KMS-11 (cell line): ENCODE measurements at regions not wholly inside any gene's neighbourhood (a gene's known extent, or its start where the extent isn't known, plus 50 kb on each side); places are given as distances from the start of the nearest gene placed in this dataset.

Experiments used
- H2AFZ ChIP-seq: fragments of 200-600 bp; sonication (generic); 2 replicates; pipeline ENCODE4 v1.6.1; 2016; ENCODE audit warnings: antibody characterized with exemption, mixed run types, low read depth
- H3K27ac ChIP-seq: fragments of 200-600 bp; sonication (generic); 2 replicates; pipeline ENCODE4 v1.6.1; 2016; ENCODE audit warnings: mild to moderate bottlenecking, mixed run types
- H3K27me3 ChIP-seq: fragments of 200-600 bp; sonication (generic); 2 replicates; pipeline ENCODE4 v1.6.1; 2017; ENCODE audit warnings: mild to moderate bottlenecking, low read depth, mixed run types, moderate library complexity; ENCODE audit not compliant: insufficient read depth
- H3K36me3 ChIP-seq: fragments of 200-600 bp; sonication (generic); 2 replicates; pipeline ENCODE4 v1.6.1; 2017; ENCODE audit warnings: mild to moderate bottlenecking, mixed run types; ENCODE audit not compliant: insufficient read depth
- H3K4me1 ChIP-seq: fragments of 200-600 bp; sonication (generic); 2 replicates; pipeline ENCODE4 v1.6.1; 2016; ENCODE audit warnings: mild to moderate bottlenecking, low read depth, mixed run types; ENCODE audit not compliant: poor library complexity, severe bottlenecking
- H3K4me2 ChIP-seq: fragments of 200-600 bp; sonication (generic); 2 replicates; pipeline ENCODE4 v1.7.0; 2016; ENCODE audit warnings: mild to moderate bottlenecking, mixed run types
- H3K4me3 ChIP-seq: fragments of 200-600 bp; sonication (generic); IDR thresholded peaks from 2 replicates; pipeline ENCODE4 v1.6.1; 2017; ENCODE audit warnings: low read depth, low read length, mixed read lengths; ENCODE audit not compliant: insufficient read depth
- H3K79me2 ChIP-seq: fragments of 200-600 bp; sonication (generic); 2 replicates; pipeline ENCODE4 v1.6.1; 2016; ENCODE audit warnings: low read depth, mixed run types; ENCODE audit not compliant: insufficient read depth
- H3K9ac ChIP-seq: fragments of 200-600 bp; sonication (generic); 2 replicates; pipeline ENCODE4 v1.6.1; 2016; ENCODE audit warnings: mild to moderate bottlenecking, mixed run types
- H4K20me1 ChIP-seq: fragments of 200-600 bp; sonication (generic); 2 replicates; pipeline ENCODE4 v1.6.1; 2016; ENCODE audit warnings: mild to moderate bottlenecking, mixed run types; ENCODE audit not compliant: insufficient read depth
- TF ChIP-seq, protein P1 (sequence below): fragments of 200-600 bp; sonication (generic); conservative IDR thresholded peaks from 2 replicates; pipeline ENCODE4 v1.6.1; 2017; ENCODE audit warnings: low read depth, mild to moderate bottlenecking, antibody characterized with exemption, low read length, moderate library complexity, mixed read lengths

DNA sequence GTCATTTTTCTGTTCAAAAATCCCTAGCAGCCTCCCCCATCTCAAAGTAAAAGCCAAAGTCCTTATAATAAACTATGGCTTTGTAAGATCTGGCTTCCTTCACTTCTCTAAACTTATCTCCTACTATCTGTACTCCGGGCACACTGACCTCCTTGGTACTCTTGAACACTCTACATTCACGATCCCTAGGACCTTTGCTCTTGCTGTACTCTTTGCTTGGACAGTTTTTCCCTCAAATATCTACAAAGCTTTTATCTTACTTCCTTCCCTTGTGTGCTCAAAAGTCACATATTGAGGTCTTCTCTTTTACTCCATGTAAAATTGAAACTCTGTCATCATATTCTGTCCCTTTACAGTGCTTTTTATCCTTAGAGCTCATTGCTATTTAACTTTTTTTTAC is 616.6 kb downstream of the IRS1 start:
- Histone ChIP-seq H2AFZ (no peak overlapping the region), H3K79me2 (no peaks in the 10 kb centered on the region)
- TF ChIP-seq, protein P1, sequence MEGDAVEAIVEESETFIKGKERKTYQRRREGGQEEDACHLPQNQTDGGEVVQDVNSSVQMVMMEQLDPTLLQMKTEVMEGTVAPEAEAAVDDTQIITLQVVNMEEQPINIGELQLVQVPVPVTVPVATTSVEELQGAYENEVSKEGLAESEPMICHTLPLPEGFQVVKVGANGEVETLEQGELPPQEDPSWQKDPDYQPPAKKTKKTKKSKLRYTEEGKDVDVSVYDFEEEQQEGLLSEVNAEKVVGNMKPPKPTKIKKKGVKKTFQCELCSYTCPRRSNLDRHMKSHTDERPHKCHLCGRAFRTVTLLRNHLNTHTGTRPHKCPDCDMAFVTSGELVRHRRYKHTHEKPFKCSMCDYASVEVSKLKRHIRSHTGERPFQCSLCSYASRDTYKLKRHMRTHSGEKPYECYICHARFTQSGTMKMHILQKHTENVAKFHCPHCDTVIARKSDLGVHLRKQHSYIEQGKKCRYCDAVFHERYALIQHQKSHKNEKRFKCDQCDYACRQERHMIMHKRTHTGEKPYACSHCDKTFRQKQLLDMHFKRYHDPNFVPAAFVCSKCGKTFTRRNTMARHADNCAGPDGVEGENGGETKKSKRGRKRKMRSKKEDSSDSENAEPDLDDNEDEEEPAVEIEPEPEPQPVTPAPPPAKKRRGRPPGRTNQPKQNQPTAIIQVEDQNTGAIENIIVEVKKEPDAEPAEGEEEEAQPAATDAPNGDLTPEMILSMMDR: no peak

DNA sequence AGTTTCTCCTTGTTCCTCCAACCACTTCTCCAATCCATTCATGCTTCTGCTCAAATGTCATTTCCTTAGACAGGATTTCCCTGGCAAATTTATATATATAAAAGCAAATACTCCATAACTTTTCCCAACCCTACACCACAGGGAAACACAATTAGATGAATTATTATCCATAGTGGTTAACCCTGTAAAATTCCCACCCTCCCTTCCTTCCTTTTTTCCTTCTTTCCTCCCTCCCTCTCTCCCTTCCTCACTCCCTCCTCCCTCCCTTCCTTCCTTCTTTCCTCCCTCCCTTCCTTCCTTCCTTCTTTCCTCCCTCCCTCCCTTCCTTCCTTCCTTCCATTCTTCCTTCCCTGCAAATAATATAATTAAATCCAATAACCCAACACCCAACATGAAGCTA is 617.7 kb downstream of the IRS1 start:
- H3K9ac ChIP-seq: no peak overlapping the region
- no peaks in the 10 kb centered on the region for H3K36me3 ChIP-seq
- no peaks in the 10 kb centered on the region for H3K79me2 ChIP-seq
- no peak overlapping the region for H2AFZ ChIP-seq
- H3K27ac ChIP-seq: no peak overlapping the region
- no peak overlapping the region for H3K4me2 ChIP-seq
- TF ChIP-seq, protein P1: no peak
- H3K4me3 ChIP-seq: no peak overlapping the region
- H3K4me1 ChIP-seq: no peaks in the 10 kb centered on the region
- no peaks in the 10 kb centered on the region for H3K27me3 ChIP-seq
- H4K20me1 ChIP-seq: no peaks in the 10 kb centered on the region

More for the DNA sequence above, 616.6 kb downstream of the IRS1 start:
- Histone ChIP-seq H3K27me3 (no peaks in the 10 kb centered on the region), H3K4me3 (no peak overlapping the region), H3K4me1 (no peaks in the 10 kb centered on the region), H3K9ac (no peak overlapping the region), H3K4me2 (no peak overlapping the region), H3K36me3 (no peaks in the 10 kb centered on the region), H4K20me1 (no peaks in the 10 kb centered on the region), H3K27ac (no peak overlapping the region)

DNA sequence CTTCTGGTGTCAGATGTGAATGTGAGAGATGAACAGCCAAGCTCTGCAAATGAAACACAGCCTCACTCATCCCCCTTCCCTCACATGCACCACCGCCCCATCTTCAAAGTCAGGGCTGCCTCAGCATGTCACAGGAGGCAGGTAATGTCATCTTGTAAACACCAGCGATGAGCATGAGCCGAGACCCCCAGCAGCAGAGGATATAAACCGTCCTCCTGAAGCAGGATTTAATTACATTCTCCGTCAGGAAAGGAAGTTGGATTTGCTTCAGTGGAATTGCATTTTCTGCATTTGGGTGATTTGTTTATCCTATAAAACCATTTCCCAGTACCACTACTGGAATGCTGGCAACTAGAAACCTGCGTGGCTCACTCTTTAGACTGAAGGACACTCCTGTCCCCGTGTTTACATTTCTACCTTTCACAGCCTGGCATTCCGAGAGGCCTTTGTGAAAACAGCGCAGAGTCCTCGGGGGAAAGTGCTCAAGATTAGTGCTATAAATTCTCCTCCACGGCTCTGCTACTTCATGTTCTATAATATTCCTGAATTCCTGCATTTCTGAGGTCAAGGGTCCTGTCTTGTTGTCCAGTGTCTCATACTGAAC is 619.2 kb downstream of the IRS1 start:
- H3K4me2 ChIP-seq: no peak overlapping the region
- no peaks in the 10 kb centered on the region for H3K27me3 ChIP-seq
- no peak overlapping the region for H3K9ac ChIP-seq
- TF ChIP-seq, protein P1: no peak
- no peak overlapping the region for H3K4me3 ChIP-seq
- no peaks in the 10 kb centered on the region for H4K20me1 ChIP-seq
- H3K4me1 ChIP-seq: no peaks in the 10 kb centered on the region
- no peaks in the 10 kb centered on the region for H3K79me2 ChIP-seq
- no peaks in the 10 kb centered on the region for H3K36me3 ChIP-seq
- H2AFZ ChIP-seq: no peak overlapping the region
- H3K27ac ChIP-seq: no peak overlapping the region

DNA sequence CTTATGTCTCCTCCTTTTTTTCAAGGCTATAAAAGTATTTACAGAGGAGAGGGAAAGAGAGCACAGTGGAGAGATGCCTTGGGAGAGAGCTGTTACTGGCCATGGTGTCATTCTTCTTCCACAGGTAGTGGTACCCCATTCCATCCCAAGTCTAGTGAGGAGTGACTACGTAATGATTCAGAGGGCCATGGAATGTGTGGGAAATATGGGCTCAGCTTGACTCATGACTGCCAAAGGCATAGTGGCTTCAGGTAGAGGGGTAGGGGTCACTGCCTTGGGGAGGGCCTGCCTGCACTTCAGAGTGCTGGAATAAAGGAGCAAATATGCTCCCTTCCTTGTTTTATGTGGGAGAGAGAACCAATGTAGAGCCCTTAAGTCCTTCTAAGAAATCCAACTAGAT is 620.6 kb downstream of the IRS1 start:
- no peak overlapping the region for H2AFZ ChIP-seq
- no peak overlapping the region for H3K4me3 ChIP-seq
- H3K27me3 ChIP-seq: no peaks in the 10 kb centered on the region
- H3K9ac ChIP-seq: no peak overlapping the region
- H3K36me3 ChIP-seq: no peaks in the 10 kb centered on the region
- H3K79me2 ChIP-seq: no peaks in the 10 kb centered on the region
- H4K20me1 ChIP-seq: no peaks in the 10 kb centered on the region
- H3K4me2 ChIP-seq: no peak overlapping the region
- H3K4me1 ChIP-seq: no peaks in the 10 kb centered on the region
- H3K27ac ChIP-seq: no peak overlapping the region
- TF ChIP-seq, protein P1: no peak
